CD1c-positive myeloid dendritic cell (primary cell): ENCODE measurements at regions not wholly inside any gene's neighbourhood (a gene's known extent, or its start where the extent isn't known, plus 50 kb on each side); places are given as distances from the start of the nearest gene placed in this dataset.

ENCODE experiments used
- DNase-seq: peaks from one replicate; pipeline ENCODE4 v3.0.0-alpha.2; 2016; ENCODE audit errors: extremely low spot score

DNA sequence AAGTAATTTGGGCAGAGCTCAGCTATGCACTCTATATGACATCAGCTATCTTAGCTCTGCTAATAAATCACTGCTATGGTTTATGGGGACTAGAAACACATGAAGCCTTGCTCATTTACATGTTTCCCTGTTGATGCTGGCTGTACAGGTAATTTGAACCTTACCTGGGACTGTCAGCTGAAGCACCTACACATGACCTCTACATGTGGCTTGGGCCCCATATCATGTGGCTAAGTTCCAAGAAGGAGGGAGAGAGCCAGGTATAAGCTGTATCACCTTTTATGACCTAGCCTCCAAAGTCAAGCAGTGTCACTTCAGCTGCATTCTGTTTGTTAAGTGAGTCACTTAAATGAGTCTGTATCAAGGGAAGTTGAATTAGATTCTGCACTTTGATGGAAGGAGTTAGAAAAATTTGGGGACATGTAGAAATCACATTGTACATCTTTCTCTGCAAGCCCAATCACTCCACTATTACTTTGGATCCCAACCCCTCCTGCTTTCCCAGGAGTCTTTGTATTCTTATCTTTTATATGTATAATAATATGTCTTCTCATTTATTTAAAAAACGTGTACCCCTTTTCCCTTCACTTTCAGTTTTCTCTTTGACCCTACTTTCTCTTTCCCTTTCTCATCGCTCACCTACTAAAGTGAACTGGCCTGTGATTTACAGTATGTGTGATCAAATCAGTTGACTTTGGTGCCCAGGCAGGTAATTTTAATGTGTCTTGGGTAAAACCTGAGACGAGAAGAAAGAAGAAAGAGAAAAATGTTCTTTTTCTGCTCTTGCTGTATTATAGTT lies 53.4 kb upstream of the PRKACB start:
- peak; percentile 2 for DNase-seq

DNA sequence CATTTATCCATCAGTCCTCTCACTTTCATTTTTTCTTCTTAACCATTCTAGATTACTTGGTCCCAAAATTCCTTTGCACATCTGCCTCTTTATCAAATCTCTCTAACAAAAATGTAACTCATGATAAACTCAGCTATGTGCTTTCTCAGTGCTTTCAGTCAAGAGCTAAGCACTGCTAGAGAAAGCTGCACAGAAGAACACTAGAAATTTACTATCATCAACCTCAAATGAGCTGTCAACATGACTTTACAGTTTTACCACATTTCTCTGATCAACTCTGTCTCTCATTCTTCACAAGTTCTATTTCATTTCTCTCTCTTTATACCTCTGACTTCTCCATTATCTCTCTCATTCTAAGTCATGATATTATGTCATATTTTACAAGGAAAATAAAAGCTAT lies 54.2 kb upstream of the PRKACB start:
- DNase-seq, result no peak

DNA sequence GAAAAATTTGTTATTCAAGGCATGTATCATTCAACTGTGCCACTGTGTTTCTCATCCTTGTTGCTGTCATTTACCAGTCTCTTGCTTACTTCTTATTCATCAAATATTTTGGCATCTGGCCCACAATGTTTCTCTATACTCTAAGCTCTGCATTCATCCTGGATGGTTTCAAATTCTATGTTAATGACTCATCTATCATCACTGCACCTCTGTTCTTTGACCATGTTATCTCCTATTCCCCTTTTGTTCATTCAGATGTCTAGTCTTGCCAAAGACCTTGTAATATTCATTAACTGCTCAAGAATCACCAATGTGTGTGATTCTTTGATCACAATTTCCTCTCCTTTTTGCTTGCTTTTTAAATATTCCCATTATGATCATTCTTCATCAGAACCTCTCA lies 54.6 kb upstream of the PRKACB start:
- DNase-seq, result no peak

DNA sequence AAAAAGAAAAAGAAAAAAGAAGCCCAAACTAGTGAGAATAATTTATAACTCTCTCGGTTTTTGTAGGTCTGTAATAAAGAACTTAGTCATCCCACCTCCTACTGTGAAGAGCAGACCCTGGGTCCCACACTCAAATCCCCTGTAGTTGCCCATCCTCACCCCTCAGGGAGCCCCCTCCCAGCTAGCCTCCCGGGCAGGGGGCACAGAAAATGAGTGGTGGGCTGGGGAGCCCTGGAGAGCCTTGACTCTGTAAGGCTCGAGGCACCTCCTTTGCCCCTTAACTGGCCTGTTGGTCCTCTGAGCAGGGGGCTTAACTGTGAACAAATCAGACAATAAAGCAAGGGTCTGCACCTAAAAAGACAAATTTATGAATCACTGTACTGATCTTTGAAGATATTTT lies 57.5 kb upstream of the PRKACB start:
- DNase-seq, result no peak

DNA sequence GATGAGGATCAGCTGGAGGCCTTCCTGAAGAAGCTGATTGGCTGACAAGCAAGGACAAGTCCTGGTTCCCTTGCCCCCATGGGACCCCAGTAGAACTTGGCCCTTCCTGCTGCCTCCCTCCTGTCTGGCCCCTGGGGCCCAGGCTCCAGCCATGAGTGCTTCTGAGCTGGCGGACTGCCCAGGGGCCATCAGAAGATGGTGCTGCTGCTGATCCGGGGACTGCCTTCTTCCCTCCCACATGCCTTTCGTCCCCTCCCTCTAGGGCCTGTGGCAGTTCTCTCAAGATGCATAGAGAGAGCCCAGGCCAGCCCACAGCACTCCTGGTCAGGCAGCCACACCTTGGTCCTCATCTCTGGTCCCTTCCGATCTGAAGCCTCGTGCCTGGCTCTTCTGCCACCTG lies 57.9 kb upstream of the PRKACB start:
- DNase-seq, result no peak

DNA sequence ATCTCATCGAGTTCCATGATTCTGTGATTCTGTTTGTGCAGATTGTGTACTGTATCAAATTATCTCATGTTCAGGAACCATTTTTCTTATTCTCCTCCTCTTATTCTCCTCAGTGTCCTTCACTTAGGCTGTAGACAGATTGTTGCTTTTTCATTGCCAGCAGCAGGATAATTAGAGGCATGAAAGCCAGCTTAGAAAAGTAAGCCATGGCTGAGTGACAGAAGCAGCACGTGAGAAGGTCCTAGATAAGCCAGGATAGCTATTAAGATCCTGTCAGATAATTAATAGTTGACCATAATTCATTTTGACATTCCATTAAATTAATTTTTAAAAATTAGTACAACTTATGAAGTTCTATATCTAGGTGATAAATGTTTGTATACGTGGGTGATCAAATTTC lies 60.8 kb upstream of the PRKACB start:
- DNase-seq, result no peak

DNA sequence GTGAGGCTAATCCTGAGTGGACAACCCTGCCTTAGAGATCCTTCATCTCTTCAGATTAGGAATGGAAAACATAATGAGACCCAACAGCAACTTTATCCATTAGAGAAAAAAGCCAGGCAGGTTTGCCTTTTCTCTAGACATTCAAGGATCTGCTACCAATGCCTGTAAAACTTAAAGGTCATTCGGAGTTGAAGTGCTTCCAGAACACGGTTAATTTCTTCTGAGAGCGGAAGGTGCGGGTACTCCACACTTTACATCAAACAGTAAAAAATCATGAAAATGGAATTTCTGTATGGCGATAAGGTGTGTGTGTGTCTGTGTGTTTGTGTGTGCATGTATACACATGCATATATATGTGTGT lies 65.2 kb upstream of the PRKACB start:
- DNase-seq, result no peak

DNA sequence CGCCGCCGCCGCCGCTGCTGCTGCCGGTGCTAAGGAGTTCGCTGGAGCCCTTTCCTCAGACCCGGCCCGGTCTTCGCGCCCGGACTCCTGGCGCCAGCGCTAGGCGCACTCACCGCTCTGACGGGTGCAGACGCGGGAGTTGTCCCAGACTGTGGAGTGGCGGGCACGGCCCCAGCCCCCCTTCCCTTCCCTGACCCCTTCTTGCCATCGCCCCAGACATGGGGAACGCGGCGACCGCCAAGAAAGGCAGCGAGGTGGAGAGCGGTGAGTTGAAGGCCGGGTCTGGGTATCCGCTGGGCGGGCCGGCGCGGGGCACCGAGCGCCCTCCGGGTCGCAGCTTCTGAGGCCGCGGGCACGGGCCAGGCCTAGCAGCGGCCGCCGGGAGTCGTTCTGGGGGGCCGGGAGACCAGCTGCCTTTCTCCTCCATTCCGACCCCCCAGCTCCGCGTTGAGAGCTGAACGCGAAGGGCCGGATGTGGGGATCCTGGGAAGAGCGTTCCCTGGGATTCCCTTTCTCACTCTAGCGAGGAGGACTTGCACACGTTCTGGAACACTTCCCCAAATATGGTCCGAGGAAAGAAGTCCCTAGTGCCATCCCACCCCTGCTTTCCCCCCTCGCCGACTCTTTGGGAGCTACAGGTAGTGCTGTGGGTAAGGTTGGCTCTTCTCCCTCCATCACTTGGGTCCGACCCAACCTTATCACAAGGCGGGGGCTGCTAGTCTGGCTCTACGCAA lies 65.8 kb upstream of the PRKACB start:
- no peak for DNase-seq

DNA sequence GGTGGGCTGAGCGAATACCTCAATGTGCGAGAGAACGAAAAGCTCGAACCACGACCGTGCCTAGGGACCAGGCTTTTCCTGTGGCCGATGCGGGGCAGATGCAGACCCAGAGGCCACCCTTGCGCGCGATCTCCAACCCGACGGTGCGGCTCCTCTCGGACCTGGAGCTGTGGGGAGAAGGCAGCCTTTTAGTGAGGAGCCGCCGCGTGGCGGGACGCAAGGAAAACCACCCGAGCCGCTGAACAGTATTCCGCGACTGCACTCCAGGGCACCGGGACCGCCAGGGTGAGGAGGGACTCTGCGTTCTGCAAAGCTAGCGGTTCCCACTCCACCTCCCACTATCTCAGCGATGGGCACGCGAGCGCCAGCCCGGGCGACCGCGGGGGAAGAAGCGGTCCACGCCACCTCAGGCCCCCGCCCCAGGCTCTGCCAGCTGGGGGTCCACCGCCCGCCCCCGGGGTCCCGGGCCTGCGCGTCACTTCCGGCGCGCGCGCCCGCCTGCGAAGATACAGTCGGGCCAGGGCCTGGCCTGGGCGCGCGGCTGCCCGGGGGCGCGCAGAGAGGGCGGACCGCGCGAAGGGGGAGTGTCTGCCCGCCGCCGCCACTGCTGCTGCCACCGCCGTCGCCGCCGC lies 66.5 kb upstream of the PRKACB start:
- DNase-seq, result peak; percentile 64

DNA sequence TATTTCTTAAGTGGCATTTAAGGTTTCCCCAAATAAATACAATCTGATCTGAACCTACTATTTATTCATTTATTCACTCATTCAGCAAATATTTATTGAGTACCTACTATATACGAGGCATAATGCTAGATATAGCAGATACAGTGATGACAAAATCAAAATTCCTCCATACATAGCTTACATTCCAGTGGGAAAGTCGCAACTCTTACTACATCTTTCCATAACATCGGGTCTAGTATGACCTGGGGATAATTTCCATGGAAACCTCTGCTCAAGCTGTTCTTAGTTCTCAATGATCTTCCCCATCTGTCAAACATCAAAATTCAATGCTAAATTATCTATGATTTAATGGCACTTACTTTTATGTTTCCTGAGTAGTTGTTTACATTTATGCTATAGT lies 70.8 kb upstream of the PRKACB start:
- no peak for DNase-seq

DNA sequence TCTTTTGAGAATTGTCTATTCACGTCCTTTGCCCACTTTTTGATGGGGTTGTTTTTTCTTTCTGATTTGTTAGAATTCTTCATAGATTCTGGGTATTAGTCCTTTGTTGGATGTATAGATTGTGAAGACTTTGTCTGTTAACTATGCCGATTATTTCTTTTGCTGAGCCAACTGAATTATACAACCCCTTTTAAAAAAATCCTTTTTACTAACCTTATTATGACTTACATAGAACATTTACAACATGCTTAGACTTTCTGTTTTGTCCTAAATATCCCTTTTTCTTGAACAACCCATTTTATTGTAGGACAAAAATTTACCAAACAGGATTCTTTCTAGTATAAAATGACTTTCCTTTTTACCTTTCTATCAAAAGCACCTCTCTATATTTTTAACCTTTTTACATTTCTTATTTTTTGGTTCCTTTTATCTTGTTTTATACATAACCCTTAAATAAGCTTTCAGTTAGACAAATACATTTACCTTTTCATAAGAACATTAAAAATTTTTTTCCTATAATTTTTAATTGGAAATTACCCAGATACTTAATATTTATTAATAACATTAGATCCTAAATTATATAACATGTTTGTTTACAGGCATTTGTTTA lies 70.4 kb upstream of the TTLL7 start:
- DNase-seq, result no peak

DNA sequence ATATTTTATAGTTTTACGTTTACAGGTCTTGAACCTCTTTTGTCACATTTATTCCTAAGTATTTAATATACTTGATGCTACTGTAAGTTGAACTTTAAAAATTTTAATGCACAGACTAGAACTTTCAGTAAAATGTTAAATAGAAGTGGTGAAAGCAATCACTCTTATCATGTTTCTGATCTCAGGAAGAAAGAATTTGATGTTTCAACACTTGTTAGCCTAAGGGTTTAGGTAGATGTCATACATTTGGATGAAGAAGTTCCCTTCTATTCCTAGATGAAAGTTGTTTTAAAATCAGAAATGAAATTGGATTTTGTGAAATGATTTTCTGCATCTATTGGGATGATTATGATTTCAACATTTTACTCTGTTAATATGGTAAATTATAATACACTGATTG lies 63.6 kb upstream of the TTLL7 start:
- no peak for DNase-seq

DNA sequence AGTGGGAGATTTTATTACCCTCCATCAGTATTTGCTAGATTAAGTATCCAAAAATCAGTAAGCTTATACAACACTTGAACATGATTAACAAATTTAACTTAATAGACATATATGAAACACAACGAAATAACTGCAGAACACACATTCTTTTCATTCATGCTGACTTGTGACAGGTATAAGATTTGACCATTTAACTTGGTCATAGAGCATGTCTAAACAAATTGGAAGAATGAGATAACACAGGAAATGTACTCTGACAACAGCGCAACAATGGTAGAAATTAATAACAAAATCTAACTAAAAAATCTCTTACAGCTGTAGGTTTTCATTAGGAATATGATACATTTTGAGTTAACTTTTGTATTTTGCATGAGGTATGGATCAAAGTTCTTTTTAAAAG lies 62.4 kb upstream of the TTLL7 start:
- DNase-seq, result no peak

DNA sequence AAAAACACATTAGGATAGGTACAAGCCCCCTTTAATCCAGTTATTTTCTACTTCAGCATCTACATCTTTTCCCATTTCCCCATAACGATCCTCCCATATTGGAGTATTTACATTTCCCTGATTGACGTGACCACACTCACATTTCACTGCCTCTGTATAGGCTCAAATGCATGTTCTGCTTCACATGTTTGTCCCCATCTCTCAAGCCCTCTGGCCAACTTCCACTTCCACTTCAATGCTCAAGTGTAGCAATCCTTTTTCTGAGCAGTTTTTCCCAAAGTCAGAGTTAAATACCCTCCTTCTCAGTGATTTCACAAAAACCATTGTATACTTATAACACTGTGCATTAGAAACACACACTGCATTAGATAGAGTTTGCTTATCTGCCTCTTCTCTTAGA lies 61.8 kb upstream of the TTLL7 start:
- no peak for DNase-seq

DNA sequence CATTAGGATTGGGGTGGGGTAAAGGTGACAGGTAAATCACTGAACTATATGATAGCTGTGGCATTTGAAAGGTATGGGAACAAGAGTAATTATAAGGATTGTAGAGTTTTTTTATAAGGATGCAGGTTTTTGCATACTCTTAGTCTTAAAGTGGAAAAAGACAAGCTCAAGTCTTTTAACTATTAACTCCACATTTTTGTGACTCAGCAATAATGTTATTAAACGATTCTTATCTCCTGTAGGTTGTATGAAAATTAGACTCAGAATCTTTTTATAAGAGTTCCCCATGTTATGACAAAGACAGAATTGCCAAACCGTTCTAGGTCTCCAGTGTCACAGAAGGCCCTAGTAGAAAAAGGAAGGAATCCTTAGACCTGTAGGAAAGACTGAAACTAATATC lies 49.9 kb upstream of the TTLL7 start:
- no peak for DNase-seq
